ENCODE measurements at regions not wholly inside any gene's neighbourhood (a gene's known extent, or its start where the extent isn't known, plus 50 kb on each side); places are given as distances from the start of the nearest gene placed in this dataset.

GRCh38 chr2:160751021-160751420 is 257.4 kb upstream of the RBMS1 start:
- peaks cover 0 to 5% (median 0%) of the 10 kb centered on the region in 5 donors for H3K4me1 ChIP-seq (ENCODE audit: control insufficient read depth in 5 of 5, insufficient read depth in 5 of 5, low read length in 5 of 5)
- H3K9ac ChIP-seq (ENCODE audit: insufficient read depth in 1 of 2, low read length in 2 of 2) = no peak overlapping the region
- DNase-seq (no peak), ATAC-seq (ENCODE audit: insufficient read depth, low FRiP score) (no peak)
- no peak for TF ChIP-seq CTCF (IDR thresholded peaks at IDR 0.05; ENCODE audit: control extremely low read depth, extremely low read depth)
- 80 to 88% methylated on average over 2 of the region's 2 CpGs for WGBS, 2 donors
- no peaks in the 10 kb centered on the region for H3K36me3 ChIP-seq (ENCODE audit: control insufficient read depth in 4 of 4, insufficient read depth in 4 of 4, low read length in 4 of 4)
- no peak overlapping the region for H3K27ac ChIP-seq (ENCODE audit: low read depth in 1 of 2, low read length in 1 of 2)
- H3K9me3 ChIP-seq (ENCODE audit: control insufficient read depth in 4 of 4, insufficient read depth in 3 of 4, low read length in 3 of 4) = peaks cover 0 to 2% (median 0%) of the 10 kb centered on the region in 4 donors
- no peaks in the 10 kb centered on the region for H3K27me3 ChIP-seq (ENCODE audit: control insufficient read depth in 3 of 3, insufficient read depth in 3 of 3, low read length in 2 of 3)
- H3K4me3 ChIP-seq = no peak overlapping the region

GRCh38 chr2:160752475-160753330 is 259.1 kb upstream of the RBMS1 start:
- no peaks in the 10 kb centered on the region for H3K27me3 ChIP-seq (ENCODE audit: control insufficient read depth in 3 of 3, insufficient read depth in 3 of 3, low read length in 2 of 3)
- H3K9me3 ChIP-seq (ENCODE audit: control insufficient read depth in 4 of 4, insufficient read depth in 3 of 4, low read length in 3 of 4) = peaks cover 0 to 2% (median under 1%) of the 10 kb centered on the region in 4 donors
- H3K9ac ChIP-seq (ENCODE audit: insufficient read depth in 1 of 2, low read length in 2 of 2) = no peak overlapping the region
- peak overlapping the region in 1 of 2 donors; percentile 17 for H3K27ac ChIP-seq (ENCODE audit: low read depth in 1 of 2, low read length in 1 of 2)
- TF ChIP-seq CTCF (IDR thresholded peaks at IDR 0.05; ENCODE audit: control extremely low read depth, extremely low read depth) = no peak
- no peaks in the 10 kb centered on the region for H3K36me3 ChIP-seq (ENCODE audit: control insufficient read depth in 4 of 4, insufficient read depth in 4 of 4, low read length in 4 of 4)
- peaks cover 0 to 5% (median 0%) of the 10 kb centered on the region in 5 donors for H3K4me1 ChIP-seq (ENCODE audit: control insufficient read depth in 5 of 5, insufficient read depth in 5 of 5, low read length in 5 of 5)
- H3K4me3 ChIP-seq = no peak overlapping the region
- ATAC-seq (ENCODE audit: insufficient read depth, low FRiP score) = peak; percentile 49
- 60 to 66% methylated on average over 3 of the region's 3 CpGs for WGBS, 2 donors
- peak in 2 of 3 donors; percentile 53 to 79 for DNase-seq

- no peak for TF ChIP-seq CTCF (IDR thresholded peaks at IDR 0.05; ENCODE audit: control extremely low read depth, extremely low read depth)
- ATAC-seq (ENCODE audit: insufficient read depth, low FRiP score) (peak; percentile 34), DNase-seq (no peak)
- no peak overlapping the region for H3K4me3 ChIP-seq
- H3K36me3 ChIP-seq (ENCODE audit: control insufficient read depth in 4 of 4, insufficient read depth in 4 of 4, low read length in 4 of 4) = no peaks in the 10 kb centered on the region
- peaks cover 0 to 5% (median 0%) of the 10 kb centered on the region in 5 donors for H3K4me1 ChIP-seq (ENCODE audit: control insufficient read depth in 5 of 5, insufficient read depth in 5 of 5, low read length in 5 of 5)
- H3K27ac ChIP-seq (ENCODE audit: low read depth in 1 of 2, low read length in 1 of 2) = no peak overlapping the region
- H3K9me3 ChIP-seq (ENCODE audit: control insufficient read depth in 4 of 4, insufficient read depth in 3 of 4, low read length in 3 of 4) = peaks cover 0 to 2% (median under 1%) of the 10 kb centered on the region in 4 donors
- no peak overlapping the region for H3K9ac ChIP-seq (ENCODE audit: insufficient read depth in 1 of 2, low read length in 2 of 2)
- no peaks in the 10 kb centered on the region for H3K27me3 ChIP-seq (ENCODE audit: control insufficient read depth in 3 of 3, insufficient read depth in 3 of 3, low read length in 2 of 3)
These were observed 259.7 kb upstream of the RBMS1 start for GRCh38 chr2:160753331-160753654.
